Fibroblast of peridontal ligament (primary cell): ENCODE measurements at regions not wholly inside any gene's neighbourhood (a gene's known extent, or its start where the extent isn't known, plus 50 kb on each side); places are given as distances from the start of the nearest gene placed in this dataset.

Experiments
- DNase-seq: peaks from one replicate; pipeline ENCODE4 v3.0.0-alpha.2; 2010; ENCODE audit errors: extremely low read depth

GRCh38 chr6:71123051-71123450, 165.6 kb upstream of the OGFRL1 start:
- no peak for DNase-seq

DNA sequence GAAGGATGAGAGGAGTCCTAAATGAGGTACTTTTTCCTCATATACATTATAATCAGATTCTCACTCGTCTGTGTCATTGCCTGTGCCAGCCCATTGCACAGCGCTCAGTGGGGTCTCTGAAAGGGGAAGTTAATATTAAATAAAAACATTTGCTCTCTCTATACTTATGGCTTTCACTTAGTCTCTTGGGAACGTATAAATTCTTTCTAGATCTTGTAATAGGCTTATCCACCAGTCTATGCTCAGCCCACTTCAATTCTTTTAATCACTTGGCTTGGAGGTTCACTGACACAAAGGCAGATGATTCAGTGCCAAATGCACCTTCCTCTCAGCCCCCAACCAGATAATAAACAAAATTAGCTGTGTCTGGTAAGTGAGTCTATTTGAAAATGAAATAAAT, 164.3 kb upstream of the OGFRL1 start:
- no peak for DNase-seq

DNA sequence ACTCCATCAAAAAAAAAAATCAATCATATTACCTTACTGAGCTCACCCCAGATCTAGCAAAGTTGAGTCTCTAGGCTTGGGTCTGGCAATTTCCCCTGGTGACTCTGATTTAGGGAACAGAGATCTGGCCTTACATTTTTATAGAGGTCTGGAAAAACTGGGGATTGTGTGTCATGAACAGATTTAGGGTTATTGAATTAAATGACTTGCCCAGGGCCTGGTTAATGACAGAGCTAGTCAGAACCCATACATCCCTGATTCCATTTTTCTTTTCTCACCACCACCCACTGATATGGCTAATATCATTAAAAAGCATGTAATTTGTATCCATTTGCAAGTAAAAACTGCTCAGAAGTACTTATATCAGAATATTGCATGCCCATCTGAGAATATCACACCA, 163.4 kb upstream of the OGFRL1 start:
- no peak for DNase-seq

- DNase-seq = no peak
Measured at GRCh38 chr6:71126506-71126905, 162.1 kb upstream of the OGFRL1 start.

- no peak for DNase-seq
Measured at GRCh38 chr6:71127374-71127773, 161.2 kb upstream of the OGFRL1 start.

- DNase-seq = no peak
Measured at GRCh38 chr6:71130277-71130676, 158.3 kb upstream of the OGFRL1 start.

DNA sequence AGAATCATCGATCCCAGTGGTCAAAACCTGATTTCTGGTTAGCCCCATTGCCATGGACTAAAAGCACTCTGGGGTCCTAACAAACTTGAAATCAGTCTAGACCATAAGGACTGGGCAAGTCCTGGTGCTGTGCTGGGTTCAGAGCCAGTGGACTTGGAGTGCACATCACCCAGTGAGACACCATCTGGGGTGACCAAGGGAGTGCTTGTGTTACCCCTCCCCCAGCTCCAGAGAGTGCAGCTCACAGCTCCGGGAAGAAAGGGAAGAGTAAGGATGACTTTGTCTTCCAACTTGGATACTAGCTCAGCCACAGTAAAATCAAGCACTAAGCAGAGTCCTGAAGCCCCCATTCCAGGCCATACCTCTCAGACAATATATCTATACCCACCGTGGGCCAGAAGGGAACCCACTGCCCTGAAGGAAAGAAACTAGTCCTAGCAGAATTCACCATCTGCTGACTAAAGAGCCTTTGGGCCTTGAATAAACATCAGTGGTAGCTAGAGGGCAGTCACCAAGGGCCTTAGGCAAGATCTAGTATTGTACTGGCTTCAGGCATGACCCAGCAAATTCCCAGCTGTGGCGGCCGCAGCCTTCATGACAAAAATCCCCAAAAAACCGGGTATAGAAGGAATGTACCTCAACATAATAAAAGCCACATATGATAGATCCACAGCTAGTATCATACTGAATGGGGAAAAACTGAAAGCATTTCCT, 153.5 kb upstream of the OGFRL1 start:
- DNase-seq = no peak

- no peak for DNase-seq
Measured at GRCh38 chr6:71137973-71138372, 150.6 kb upstream of the OGFRL1 start.

DNA sequence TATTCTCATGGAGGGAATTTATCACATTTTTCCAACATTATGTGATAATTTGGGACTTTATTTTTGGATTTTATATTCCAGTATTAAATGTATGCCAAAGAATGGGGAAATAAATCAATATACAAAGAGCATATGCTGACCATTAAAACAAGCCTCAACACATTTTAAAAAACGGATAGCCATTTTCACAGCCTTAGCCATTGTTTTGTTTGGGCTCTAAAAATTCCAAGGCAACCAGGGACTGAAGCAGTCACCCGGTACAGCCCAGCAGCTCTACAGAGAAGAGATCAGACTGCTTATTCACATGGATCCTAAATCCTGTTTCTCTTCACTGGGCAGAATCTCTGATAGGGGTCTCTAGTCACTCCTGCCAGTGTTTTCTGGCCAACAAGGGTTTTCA, 150.2 kb upstream of the OGFRL1 start:
- DNase-seq = no peak

GRCh38 chr6:71139249-71139648, 149.4 kb upstream of the OGFRL1 start:
- DNase-seq = peak; percentile 2

- DNase-seq = no peak
Measured at GRCh38 chr6:71153755-71154325, 134.8 kb upstream of the OGFRL1 start.

GRCh38 chr6:71157345-71157744, 131.3 kb upstream of the OGFRL1 start:
- DNase-seq = no peak

- DNase-seq = no peak
Measured at GRCh38 chr6:71164890-71165289, 123.7 kb upstream of the OGFRL1 start.

- no peak for DNase-seq
Measured at GRCh38 chr6:71168233-71168765, 120.3 kb upstream of the OGFRL1 start.

- DNase-seq = no peak
Measured at GRCh38 chr6:71171497-71172070, 117.0 kb upstream of the OGFRL1 start.

DNA sequence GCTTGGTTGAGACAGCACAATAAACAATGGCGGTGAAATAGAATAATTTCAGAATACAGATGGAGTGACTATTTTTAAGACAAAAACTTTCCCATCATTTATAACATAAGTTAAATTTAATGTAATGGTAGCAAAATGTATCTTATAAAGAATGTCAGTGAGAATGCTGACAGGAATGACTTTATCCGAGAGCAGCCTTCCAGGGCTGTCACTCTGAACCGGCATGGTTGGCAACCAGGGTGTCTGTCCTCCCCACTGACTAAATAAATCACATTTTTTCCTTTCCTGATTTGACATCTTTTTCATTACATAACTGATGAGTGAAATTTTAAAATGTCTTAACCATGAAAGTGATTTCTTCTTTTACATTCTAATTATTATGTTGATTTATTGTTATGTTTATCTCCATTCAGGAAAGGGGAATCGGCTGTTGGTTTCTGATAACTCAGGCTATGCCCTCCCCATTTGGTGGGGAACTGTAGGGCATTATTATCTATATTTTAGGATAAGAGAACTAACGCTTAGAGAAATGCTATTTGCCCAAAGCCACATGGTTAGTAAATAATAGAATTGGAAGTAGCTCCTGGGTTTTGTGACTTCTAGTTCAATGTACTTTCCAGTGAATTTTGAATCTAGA, 109.2 kb upstream of the OGFRL1 start:
- no peak for DNase-seq

DNA sequence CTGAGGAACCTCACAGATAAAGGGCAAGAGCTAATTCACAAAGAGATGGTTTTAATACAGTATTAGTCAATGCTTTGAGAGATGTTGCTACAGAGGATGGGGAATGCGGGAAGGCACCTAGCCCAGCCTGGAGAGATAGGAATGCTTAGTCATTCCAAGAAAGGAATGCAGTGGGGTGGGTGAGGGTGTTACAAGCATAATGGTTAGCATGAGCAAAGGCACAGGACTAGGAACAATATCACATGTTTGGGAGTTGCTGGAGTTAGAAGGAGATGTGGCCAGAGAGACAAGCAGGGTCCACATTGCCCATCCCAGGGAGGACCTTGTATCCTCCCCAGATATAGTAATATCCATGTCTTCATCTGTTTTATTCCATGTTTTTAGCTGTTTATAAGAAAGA, 107.0 kb upstream of the OGFRL1 start:
- peak; percentile 75 for DNase-seq

DNA sequence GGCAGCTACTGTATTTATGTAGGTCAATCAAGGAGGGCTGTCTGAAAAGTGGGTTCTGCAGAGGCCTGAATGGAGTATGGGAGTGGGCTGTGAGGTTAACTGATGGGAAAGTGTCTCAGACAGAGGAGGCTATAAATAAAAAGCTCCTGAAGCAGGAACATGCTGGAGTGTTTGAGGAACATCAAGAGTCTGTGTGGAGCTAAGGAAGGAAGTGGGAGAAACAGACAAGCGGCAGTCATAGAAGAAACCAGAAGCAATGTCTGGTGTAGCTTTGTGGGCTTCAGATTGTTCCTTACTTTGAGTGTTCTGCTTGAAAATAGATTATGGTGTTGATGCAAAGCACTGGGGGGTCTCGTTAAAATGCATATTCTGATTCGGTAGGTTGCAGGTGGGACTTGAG, 101.5 kb upstream of the OGFRL1 start:
- DNase-seq = no peak

DNA sequence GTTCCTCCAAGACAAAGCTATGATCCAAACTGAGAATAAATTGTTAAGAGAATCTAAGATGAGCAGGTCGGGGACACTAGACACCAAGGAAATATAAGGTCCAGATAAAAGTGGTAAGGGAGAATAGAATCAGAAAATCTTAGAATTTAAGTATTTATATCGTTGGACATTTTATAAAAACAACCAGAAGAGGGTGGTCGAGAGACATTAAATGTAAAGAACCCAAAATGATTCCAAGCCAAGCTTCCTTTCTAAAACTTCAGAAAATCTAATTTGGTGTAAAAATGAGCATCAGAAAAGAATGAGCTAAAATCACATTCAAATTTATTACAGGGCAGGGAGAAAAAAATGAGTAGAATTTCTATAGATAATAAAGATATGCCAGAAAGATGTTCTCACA, 97.8 kb upstream of the OGFRL1 start:
- DNase-seq = peak; percentile 77

DNA sequence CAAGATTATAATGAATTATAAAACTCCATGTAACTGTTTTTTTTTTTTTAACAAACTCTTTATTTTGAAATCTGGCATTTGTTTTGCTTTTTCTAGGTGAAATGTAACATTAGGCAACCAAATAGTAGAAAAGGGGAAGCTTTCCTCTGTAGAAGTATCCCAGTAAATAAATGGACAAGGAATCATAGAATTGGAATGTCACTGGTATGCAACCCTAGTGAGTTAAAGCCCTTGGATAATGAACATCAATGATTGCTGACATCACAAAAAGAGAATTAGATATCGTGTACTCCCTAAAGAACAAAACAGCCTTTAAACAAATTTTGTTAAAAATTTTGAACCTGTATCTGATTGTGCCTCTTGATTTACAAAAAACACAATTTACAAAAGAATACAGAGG, 93.9 kb upstream of the OGFRL1 start:
- DNase-seq = peak; percentile 87

GRCh38 chr6:71197267-71197666, 91.3 kb upstream of the OGFRL1 start:
- DNase-seq = peak; percentile 57

DNA sequence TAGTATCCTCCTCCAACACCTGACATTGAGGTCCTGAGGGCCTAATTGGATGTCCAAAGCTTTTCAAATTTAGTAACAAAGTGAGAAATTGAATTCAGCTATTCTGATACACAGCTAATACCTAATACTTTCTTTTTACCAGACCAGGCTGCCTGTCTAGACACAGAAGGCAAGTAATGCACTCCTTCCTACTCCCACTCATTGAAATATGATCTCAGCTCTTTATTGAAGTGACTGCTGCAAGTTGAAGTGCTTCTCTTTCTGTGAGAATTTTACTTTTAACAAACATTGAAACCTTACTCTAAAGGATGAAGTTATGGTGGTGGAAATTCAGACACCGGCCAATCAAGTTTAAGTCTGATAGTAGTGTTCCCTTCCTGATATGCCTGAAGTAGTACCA, 90.8 kb upstream of the OGFRL1 start:
- peak; percentile 41 for DNase-seq

DNA sequence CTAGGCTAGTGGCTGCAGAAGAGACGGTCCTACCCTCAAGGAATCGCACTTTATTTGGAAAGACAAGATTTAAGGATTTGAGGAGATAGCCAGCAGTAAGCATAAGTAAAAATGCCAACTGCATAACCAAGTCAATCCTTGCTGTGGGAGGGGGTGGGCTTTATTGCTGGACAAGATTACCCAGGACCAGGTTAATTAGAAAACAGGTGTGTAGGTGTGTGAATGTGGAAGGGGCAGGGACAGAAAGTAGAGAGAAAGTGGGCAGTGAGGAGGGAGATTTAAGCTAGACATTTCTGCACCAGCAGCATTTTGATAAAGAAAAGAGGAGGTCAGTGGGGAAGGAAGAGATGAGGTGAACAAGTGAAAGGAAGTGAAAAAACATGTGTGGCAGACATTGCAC, 89.7 kb upstream of the OGFRL1 start:
- no peak for DNase-seq
